ENCODE measurements at regions not wholly inside any gene's neighbourhood (a gene's known extent, or its start where the extent isn't known, plus 50 kb on each side); places are given as distances from the start of the nearest gene placed in this dataset.
"Not testable (repeated sequence)": the region's sequence is repeated elsewhere in the genome, so short reads cannot be mapped to it uniquely, and the experiment has no call there.

DNA sequence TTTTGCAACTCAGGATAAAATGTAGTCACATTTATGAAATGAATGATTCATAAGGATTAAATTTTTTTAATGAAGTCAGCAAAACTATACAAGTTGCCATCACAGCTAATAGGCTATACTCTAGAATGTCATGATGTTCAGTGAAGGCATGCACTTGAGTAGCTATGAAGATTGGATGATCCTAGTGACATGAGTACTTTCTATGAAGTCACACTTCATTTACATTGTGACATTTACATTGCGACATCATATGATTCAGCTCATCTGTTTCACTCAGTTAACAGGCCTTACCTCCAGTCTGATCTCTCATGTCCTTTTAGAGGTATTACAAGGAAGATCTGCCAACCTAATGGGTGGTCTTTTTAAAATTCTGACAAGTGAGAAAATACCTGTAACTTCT, 82.7 kb upstream of the FGF13 start:
- no peaks in the 10 kb centered on the region for H3K36me3 ChIP-seq
- no peak overlapping the region for H3K4me3 ChIP-seq
- peaks cover 0 to 15% of the 10 kb centered on the region in 2 donors for H3K9me3 ChIP-seq
- intact Hi-C loops (cut with DNase I; ENCODE audit: low total_unique reads), result no loop called here
- H3K4me1 ChIP-seq, result no peaks in the 10 kb centered on the region
- H3K27ac ChIP-seq, result no peak overlapping the region
- TF ChIP-seq CTCF (IDR thresholded peaks at IDR 0.05) (no peak), POLR2AphosphoS5 (IDR thresholded peaks at IDR 0.05) (no peak), POLR2A (IDR thresholded peaks at IDR 0.05) (no peak)
- DNase-seq (ENCODE audit: low spot score in 2 of 2), result no peak
- H3K27me3 ChIP-seq, result no peaks in the 10 kb centered on the region

- Histone ChIP-seq H3K4me1 (no peaks in the 10 kb centered on the region), H3K9me3 (no peaks in the 10 kb centered on the region), H3K27ac (no peak overlapping the region), H3K27me3 (peaks cover 0 to 14% of the 10 kb centered on the region in 2 donors), H3K36me3 (no peaks in the 10 kb centered on the region), H3K4me3 (no peak overlapping the region)
- TF ChIP-seq CTCF (IDR thresholded peaks at IDR 0.05) (no peak), POLR2AphosphoS5 (IDR thresholded peaks at IDR 0.05) (no peak), POLR2A (IDR thresholded peaks at IDR 0.05) (no peak)
- no peak for DNase-seq (ENCODE audit: low spot score in 2 of 2)
- intact Hi-C loops (cut with DNase I; ENCODE audit: low total_unique reads), result no loop called here
Measured at GRCh38 chrX:138791551-138791950, 80.0 kb upstream of the FGF13 start.

DNA sequence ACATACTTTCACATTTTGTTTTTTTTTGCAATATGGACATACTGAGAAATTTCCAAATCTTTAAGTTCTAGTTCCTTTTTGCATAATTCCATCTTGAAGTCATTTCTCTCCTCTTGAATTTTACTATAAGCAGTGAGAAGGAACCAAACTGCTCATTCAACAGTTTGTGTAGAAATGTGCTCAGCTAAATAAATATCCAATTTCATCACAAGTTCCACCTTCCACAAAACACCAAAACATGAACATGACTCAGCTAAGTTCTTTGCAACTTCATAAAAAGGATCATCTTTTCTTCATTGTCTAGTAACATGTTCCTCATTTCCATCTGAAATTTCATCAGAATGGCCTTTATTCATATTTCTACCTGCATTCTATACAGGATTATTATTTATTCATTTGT, 77.3 kb upstream of the FGF13 start:
- intact Hi-C loops (cut with DNase I; ENCODE audit: low total_unique reads), result no loop called here
- no peak for DNase-seq (ENCODE audit: low spot score in 2 of 2)
- Histone ChIP-seq H3K9me3 (no peaks in the 10 kb centered on the region), H3K27me3 (peaks cover 0 to 14% of the 10 kb centered on the region in 2 donors), H3K4me1 (no peaks in the 10 kb centered on the region), H3K4me3 (no peak overlapping the region), H3K27ac (no peak overlapping the region), H3K36me3 (no peaks in the 10 kb centered on the region)
- TF ChIP-seq POLR2AphosphoS5 (IDR thresholded peaks at IDR 0.05) (no peak), CTCF (IDR thresholded peaks at IDR 0.05) (no peak), POLR2A (IDR thresholded peaks at IDR 0.05) (no peak)

GRCh38 chrX:138778576-138778909, 67.0 kb upstream of the FGF13 start:
- H3K4me3 ChIP-seq; H3K9me3 ChIP-seq; intact Hi-C loops (cut with DNase I; ENCODE audit: low total_unique reads); DNase-seq (ENCODE audit: low spot score in 2 of 2); H3K36me3 ChIP-seq; H3K27me3 ChIP-seq; H3K4me1 ChIP-seq; H3K27ac ChIP-seq: not testable (repeated sequence)

DNA sequence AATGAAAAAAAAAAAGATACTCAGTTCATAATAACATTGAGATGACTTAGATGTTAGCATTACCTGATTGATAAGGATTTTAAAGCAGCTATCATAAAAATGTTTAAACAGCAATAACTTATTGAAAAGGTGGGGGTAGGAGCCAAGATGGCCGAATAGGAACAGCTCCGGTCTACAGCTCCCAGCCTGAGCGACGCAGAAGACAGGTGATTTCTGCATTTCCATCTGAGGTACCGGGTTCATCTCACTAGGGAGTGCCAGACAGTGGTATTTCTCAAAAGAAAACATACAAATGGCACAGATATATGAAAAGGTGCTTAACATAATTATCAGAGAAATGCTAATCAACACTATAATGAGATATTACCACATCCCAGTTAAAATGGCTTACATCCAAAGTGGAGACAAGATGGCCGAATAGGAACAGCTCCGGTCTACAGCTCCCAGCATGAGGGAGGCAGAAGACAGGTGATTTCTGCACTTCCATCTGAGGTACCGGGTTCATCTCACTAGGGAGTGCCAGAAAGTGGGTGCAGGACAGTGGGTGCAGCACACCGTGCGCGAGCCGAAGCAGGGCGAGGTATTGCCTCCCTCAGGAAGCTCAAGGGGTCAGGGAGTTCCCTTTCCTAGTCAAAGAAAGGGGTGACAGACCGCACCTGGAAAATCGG, 66.5 kb upstream of the FGF13 start:
- H3K27me3 ChIP-seq; H3K36me3 ChIP-seq; intact Hi-C loops (cut with DNase I; ENCODE audit: low total_unique reads); H3K4me1 ChIP-seq; H3K4me3 ChIP-seq; H3K27ac ChIP-seq; H3K9me3 ChIP-seq; DNase-seq (ENCODE audit: low spot score in 2 of 2): not testable (repeated sequence)

DNA sequence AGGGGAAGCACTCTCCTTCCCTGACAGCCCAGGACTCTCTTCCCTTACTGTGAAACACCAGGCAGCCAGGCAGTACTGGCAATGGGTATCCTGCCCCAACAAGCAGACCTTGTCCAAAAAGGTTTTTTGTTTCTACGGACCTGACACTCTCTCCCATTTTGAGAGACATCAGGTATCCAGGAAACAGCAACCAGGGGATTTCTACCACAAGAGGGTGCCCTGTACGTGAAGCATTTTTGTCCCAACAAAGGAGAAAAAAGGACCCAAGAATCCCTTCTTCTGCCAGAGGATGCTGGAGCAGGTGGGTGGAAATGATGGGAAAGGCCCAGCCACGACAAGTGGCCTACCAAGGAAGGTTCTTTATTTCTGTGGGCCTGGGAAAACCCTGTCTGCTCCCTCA, 65.7 kb upstream of the FGF13 start:
- intact Hi-C loops (cut with DNase I; ENCODE audit: low total_unique reads), result no loop called here
- Histone ChIP-seq H3K27me3 (peaks cover 0 to 3% of the 10 kb centered on the region in 2 donors), H3K9me3 (no peaks in the 10 kb centered on the region), H3K36me3 (no peaks in the 10 kb centered on the region), H3K27ac (no peak overlapping the region), H3K4me1 (no peaks in the 10 kb centered on the region), H3K4me3 (no peak overlapping the region)
- TF ChIP-seq POLR2A (IDR thresholded peaks at IDR 0.05) (no peak), CTCF (IDR thresholded peaks at IDR 0.05) (no peak), POLR2AphosphoS5 (IDR thresholded peaks at IDR 0.05) (no peak)
- no peak for DNase-seq (ENCODE audit: low spot score in 2 of 2)

Data from breast epithelium (tissue), 4 donors.